Fibroblast of gingiva (primary cell): ENCODE measurements at regions not wholly inside any gene's neighbourhood (a gene's known extent, or its start where the extent isn't known, plus 50 kb on each side); places are given as distances from the start of the nearest gene placed in this dataset.

Experiments
- DNase-seq: peaks from one replicate; pipeline ENCODE4 v3.0.0-alpha.2; 2011; ENCODE audit warnings: low read depth

GRCh38 chr6:7664003-7664402 is 61.9 kb upstream of the BMP6 start:
- no peak for DNase-seq

- DNase-seq, result no peak
These were observed 57.0 kb upstream of the BMP6 start for GRCh38 chr6:7668936-7669335.

GRCh38 chr6:7669742-7670141 is 56.2 kb upstream of the BMP6 start:
- no peak for DNase-seq

GRCh38 chr6:7671076-7671475 is 54.8 kb upstream of the BMP6 start:
- DNase-seq, result peak; percentile 82

- DNase-seq, result peak; percentile 73
These were observed 54.3 kb upstream of the BMP6 start for GRCh38 chr6:7671581-7671980.

GRCh38 chr6:7672066-7673062 is 53.5 kb upstream of the BMP6 start:
- peak; percentile 5 for DNase-seq

- peak; percentile 70 for DNase-seq
These were observed 52.8 kb upstream of the BMP6 start for GRCh38 chr6:7673063-7673536.

- no peak for DNase-seq
These were observed 51.6 kb upstream of the BMP6 start for GRCh38 chr6:7674291-7674690.

- no peak for DNase-seq
These were observed 50.5 kb upstream of the BMP6 start for GRCh38 chr6:7675353-7675945.
